ENCODE measurements at regions not wholly inside any gene's neighbourhood (a gene's known extent, or its start where the extent isn't known, plus 50 kb on each side); places are given as distances from the start of the nearest gene placed in this dataset.

- H3K4me3 Mint-ChIP-seq: no peak overlapping the region
- H3K79me2 ChIP-seq (ENCODE audit: low read depth): no peaks in the 10 kb centered on the region
- H3K4me3 ChIP-seq: no peak overlapping the region
- H4K20me1 ChIP-seq (ENCODE audit: low read depth): no peaks in the 10 kb centered on the region
- H3K9ac ChIP-seq: no peak overlapping the region
- DNase-seq (ENCODE audit: low spot score): no peak
- H3K9me3 ChIP-seq (ENCODE audit: low read depth): no peaks in the 10 kb centered on the region
- H3K4me1 Mint-ChIP-seq: peaks cover 9% of the 10 kb centered on the region
- H3K36me3 ChIP-seq: no peaks in the 10 kb centered on the region
- peaks cover 12% of the 10 kb centered on the region for H3K27me3 Mint-ChIP-seq (ENCODE audit: insufficient read depth, low read depth)
- no peaks in the 10 kb centered on the region for H3K27me3 ChIP-seq
- no peak overlapping the region for H2AFZ ChIP-seq (replicated peaks)
- no peaks in the 10 kb centered on the region for H3K4me1 ChIP-seq
- no peaks in the 10 kb centered on the region for H3F3A ChIP-seq (ENCODE audit: low read depth)
- H3K27ac Mint-ChIP-seq: no peak overlapping the region
- H3K4me2 ChIP-seq: no peak overlapping the region
- no peaks in the 10 kb centered on the region for H3K36me3 Mint-ChIP-seq
- H3K27ac ChIP-seq: no peak overlapping the region
- no peaks in the 10 kb centered on the region for H3K9me3 Mint-ChIP-seq
- TF ChIP-seq EZH2 (IDR thresholded peaks at IDR 0.05): no peak
Observed at GRCh38 chr12:109652233-109652976, 61.2 kb upstream of the FAM222A start.

GRCh38 chr12:109652977-109653264, 60.7 kb upstream of the FAM222A start:
- H3K79me2 ChIP-seq (ENCODE audit: low read depth): no peaks in the 10 kb centered on the region
- H3K27me3 Mint-ChIP-seq (ENCODE audit: insufficient read depth, low read depth): peaks cover 11% of the 10 kb centered on the region
- H3F3A ChIP-seq (ENCODE audit: low read depth): no peaks in the 10 kb centered on the region
- no peak for DNase-seq (ENCODE audit: low spot score)
- H3K4me3 ChIP-seq: no peak overlapping the region
- no peaks in the 10 kb centered on the region for H3K27me3 ChIP-seq
- no peak overlapping the region for H2AFZ ChIP-seq (replicated peaks)
- no peaks in the 10 kb centered on the region for H3K9me3 Mint-ChIP-seq
- no peaks in the 10 kb centered on the region for H3K9me3 ChIP-seq (ENCODE audit: low read depth)
- H3K4me1 ChIP-seq: no peaks in the 10 kb centered on the region
- TF ChIP-seq EZH2phosphoT487 (IDR thresholded peaks at IDR 0.05) (no peak), CTCF (IDR thresholded peaks at IDR 0.05) (no peak), EZH2 (IDR thresholded peaks at IDR 0.05) (no peak)
- H3K4me1 Mint-ChIP-seq: peaks cover 9% of the 10 kb centered on the region
- H3K36me3 Mint-ChIP-seq: no peaks in the 10 kb centered on the region
- no peak overlapping the region for H3K27ac Mint-ChIP-seq
- H3K27ac ChIP-seq: no peak overlapping the region
- no peak overlapping the region for H3K4me3 Mint-ChIP-seq
- no peak overlapping the region for H3K4me2 ChIP-seq
- H3K9ac ChIP-seq: no peak overlapping the region
- H4K20me1 ChIP-seq (ENCODE audit: low read depth): no peaks in the 10 kb centered on the region
- H3K36me3 ChIP-seq: no peaks in the 10 kb centered on the region

GRCh38 chr12:109653890-109654289, 59.7 kb upstream of the FAM222A start:
- Histone ChIP-seq H4K20me1 (ENCODE audit: low read depth) (no peaks in the 10 kb centered on the region), H3K79me2 (ENCODE audit: low read depth) (no peaks in the 10 kb centered on the region), H3K27me3 (no peaks in the 10 kb centered on the region), H3K4me1 (no peaks in the 10 kb centered on the region), H3K36me3 (no peaks in the 10 kb centered on the region), H3K9me3 (ENCODE audit: low read depth) (no peaks in the 10 kb centered on the region), H2AFZ (replicated peaks) (no peak overlapping the region), H3F3A (ENCODE audit: low read depth) (no peaks in the 10 kb centered on the region), H3K9ac (no peak overlapping the region), H3K27ac (no peak overlapping the region), H3K4me2 (no peak overlapping the region), H3K4me3 (no peak overlapping the region)
- DNase-seq (ENCODE audit: low spot score): no peak
- Mint-ChIP-seq H3K4me3 (no peak overlapping the region), H3K9me3 (no peaks in the 10 kb centered on the region), H3K36me3 (no peaks in the 10 kb centered on the region), H3K27ac (no peak overlapping the region), H3K27me3 (ENCODE audit: insufficient read depth, low read depth) (peaks cover 11% of the 10 kb centered on the region), H3K4me1 (peaks cover 5% of the 10 kb centered on the region)
- TF ChIP-seq EZH2phosphoT487 (IDR thresholded peaks at IDR 0.05) (no peak), EZH2 (IDR thresholded peaks at IDR 0.05) (no peak), CTCF (IDR thresholded peaks at IDR 0.05) (no peak)

- Histone ChIP-seq H3K79me2 (ENCODE audit: low read depth) (no peaks in the 10 kb centered on the region), H4K20me1 (ENCODE audit: low read depth) (no peaks in the 10 kb centered on the region), H3F3A (ENCODE audit: low read depth) (no peaks in the 10 kb centered on the region), H3K9me3 (ENCODE audit: low read depth) (no peaks in the 10 kb centered on the region), H3K4me3 (no peak overlapping the region), H3K27ac (no peak overlapping the region), H2AFZ (replicated peaks) (no peak overlapping the region), H3K27me3 (no peaks in the 10 kb centered on the region), H3K9ac (no peak overlapping the region), H3K4me2 (no peak overlapping the region), H3K4me1 (no peaks in the 10 kb centered on the region), H3K36me3 (no peaks in the 10 kb centered on the region)
- Mint-ChIP-seq H3K9me3 (no peaks in the 10 kb centered on the region), H3K27ac (no peak overlapping the region), H3K27me3 (ENCODE audit: insufficient read depth, low read depth) (peaks cover 11% of the 10 kb centered on the region), H3K4me1 (peaks cover 3% of the 10 kb centered on the region), H3K4me3 (no peak overlapping the region), H3K36me3 (no peaks in the 10 kb centered on the region)
- TF ChIP-seq EZH2 (IDR thresholded peaks at IDR 0.05): no peak
- TF ChIP-seq EZH2phosphoT487 (IDR thresholded peaks at IDR 0.05): no peak
- no peak for TF ChIP-seq CTCF (IDR thresholded peaks at IDR 0.05)
- DNase-seq (ENCODE audit: low spot score): no peak
Observed at GRCh38 chr12:109654357-109654756, 59.3 kb upstream of the FAM222A start.

Data from neural progenitor cell (in vitro differentiated cells).